GM13977 (cell line): ENCODE measurements at regions not wholly inside any gene's neighbourhood (a gene's known extent, or its start where the extent isn't known, plus 50 kb on each side); places are given as distances from the start of the nearest gene placed in this dataset.

Experiments
- DNase-seq: peaks from one replicate; pipeline ENCODE4 v3.0.0; 2012; ENCODE audit warnings: low spot score
- CTCF ChIP-seq: IDR thresholded peaks from 2 replicates; pipeline ENCODE4 v1.5.1; 2012; ENCODE audit warnings: mild to moderate bottlenecking, control low read depth; ENCODE audit not compliant: insufficient read depth; ENCODE audit errors: extremely low read depth, missing control alignments
- in situ Hi-C: fragments of 300-500 bp; cut with MboI; formaldehyde crosslinking; loops from one replicate; pipeline ENCODE4 v1.12.0; 2022; ENCODE audit warnings: low sequenced_read_pairs, low pct_unique_long_range_greater_than_20kb, mixed read lengths, inconsistent platforms; ENCODE audit not compliant: unreplicated experiment

GRCh38 chr13:89474432-89474831 lies 1803.3 kb downstream of the SLITRK5 start:
- no peak for DNase-seq
- TF ChIP-seq CTCF, result no peak
- in situ Hi-C loops, result no loop called here

GRCh38 chr13:89486065-89486464 lies 1814.9 kb downstream of the SLITRK5 start:
- in situ Hi-C loops, result no loop called here

GRCh38 chr13:89486709-89487108 lies 1815.5 kb downstream of the SLITRK5 start:
- in situ Hi-C loops, result no loop called here
- no peak for TF ChIP-seq CTCF
- DNase-seq, result no peak

More at GRCh38 chr13:89486065-89486464, 1814.9 kb downstream of the SLITRK5 start:
- DNase-seq, result no peak
- no peak for TF ChIP-seq CTCF

- no peak for DNase-seq
- TF ChIP-seq CTCF, result no peak
Observed at GRCh38 chr13:89490661-89491060, 1819.5 kb downstream of the SLITRK5 start.

GRCh38 chr13:89496478-89496877 lies 1825.3 kb downstream of the SLITRK5 start:
- in situ Hi-C loops, result no loop called here
- no peak for TF ChIP-seq CTCF
- DNase-seq, result no peak

More at GRCh38 chr13:89490661-89491060, 1819.5 kb downstream of the SLITRK5 start:
- in situ Hi-C loops, result no loop called here

GRCh38 chr13:89497658-89498057 lies 1826.5 kb downstream of the SLITRK5 start:
- in situ Hi-C loops, result no loop called here

More at GRCh38 chr13:89497658-89498057, 1826.5 kb downstream of the SLITRK5 start:
- TF ChIP-seq CTCF, result no peak
- no peak for DNase-seq
